ENCODE measurements at regions not wholly inside any gene's neighbourhood (a gene's known extent, or its start where the extent isn't known, plus 50 kb on each side); places are given as distances from the start of the nearest gene placed in this dataset.

DNA sequence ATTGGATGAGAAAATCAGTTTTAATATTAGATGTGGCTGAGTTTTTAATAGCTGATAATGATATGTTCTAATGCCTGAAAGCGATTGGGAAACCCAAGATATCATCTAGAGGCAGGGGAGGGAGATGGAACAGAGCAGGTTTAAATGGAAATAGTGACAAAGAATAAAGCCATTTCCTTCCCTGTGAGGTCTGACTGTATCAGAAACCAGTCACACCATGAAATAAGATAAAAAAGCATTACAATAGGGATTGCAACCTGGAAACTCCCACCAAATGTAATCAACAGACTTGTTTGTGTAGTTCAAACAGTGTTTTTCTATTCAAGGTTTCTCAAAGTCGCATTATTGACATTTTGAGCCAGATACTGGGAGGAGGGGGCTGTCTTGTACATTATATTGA lies 110.1 kb upstream of the SMIM23 start:
- H3K4me3 Mint-ChIP-seq, result no peak overlapping the region
- POLR2A ChIA-PET, result no interaction called here
- no peak for ATAC-seq (ENCODE audit: low read depth)
- H3K9me3 Mint-ChIP-seq, result no peaks in the 10 kb centered on the region
- H3K27ac Mint-ChIP-seq, result no peak overlapping the region
- no peaks in the 10 kb centered on the region for H3K36me3 Mint-ChIP-seq
- no peaks in the 10 kb centered on the region for H3K4me1 Mint-ChIP-seq
- DNase-seq, result no peak
- peaks cover 3% of the 10 kb centered on the region for H3K27me3 Mint-ChIP-seq

DNA sequence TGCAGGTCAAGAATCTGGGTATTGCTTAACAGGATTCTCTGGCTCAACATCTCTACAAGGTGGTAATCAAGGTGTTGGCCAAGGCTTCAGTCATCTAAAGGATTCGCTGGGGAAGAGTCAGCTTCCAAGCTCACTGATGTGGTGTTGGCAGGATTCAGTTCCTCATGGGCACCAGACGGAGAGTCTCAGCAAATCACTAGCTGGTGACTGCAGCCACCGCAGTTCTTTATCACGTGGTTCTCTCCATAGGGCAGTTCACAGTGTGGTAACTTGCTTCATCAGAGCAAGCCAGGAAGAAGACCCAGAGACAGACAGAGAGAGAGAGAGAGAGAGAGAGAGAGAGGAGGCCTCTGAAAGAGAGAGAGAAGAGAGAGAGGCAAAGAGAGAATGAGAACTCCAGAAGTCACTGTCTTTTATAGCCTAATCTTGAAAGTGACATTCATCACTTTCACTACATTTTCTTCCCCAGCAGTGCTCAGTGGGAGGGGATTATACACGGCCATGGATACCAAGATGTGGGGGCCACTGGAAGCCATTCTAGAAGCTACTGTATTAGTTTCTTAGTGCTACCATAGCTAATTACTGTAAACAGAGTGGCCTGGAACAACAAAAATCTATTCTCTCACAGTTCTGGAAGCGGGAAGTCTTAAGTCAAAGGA lies 109.2 kb upstream of the SMIM23 start:
- H3K4me1 Mint-ChIP-seq, result no peaks in the 10 kb centered on the region
- no peak for DNase-seq
- peaks cover 3% of the 10 kb centered on the region for H3K27me3 Mint-ChIP-seq
- no peaks in the 10 kb centered on the region for H3K9me3 Mint-ChIP-seq
- ATAC-seq (ENCODE audit: low read depth), result no peak
- no peaks in the 10 kb centered on the region for H3K36me3 Mint-ChIP-seq
- POLR2A ChIA-PET, result no interaction called here
- H3K27ac Mint-ChIP-seq, result no peak overlapping the region
- no peak overlapping the region for H3K4me3 Mint-ChIP-seq

- Mint-ChIP-seq H3K27me3 (peaks cover 13% of the 10 kb centered on the region), H3K4me1 (no peaks in the 10 kb centered on the region), H3K4me3 (no peak overlapping the region), H3K27ac (no peak overlapping the region), H3K36me3 (no peaks in the 10 kb centered on the region), H3K9me3 (no peaks in the 10 kb centered on the region)
- ATAC-seq (ENCODE audit: low read depth) (no peak), DNase-seq (no peak)
- POLR2A ChIA-PET, result interaction anchor here (0.7 kb wide), 1 partner anchor 1266 kb away, joined by 3 read pairs; no protein-coding TSS in a partner anchor
Observed at GRCh38 chr5:171678646-171679045, 107.0 kb upstream of the SMIM23 start.

DNA sequence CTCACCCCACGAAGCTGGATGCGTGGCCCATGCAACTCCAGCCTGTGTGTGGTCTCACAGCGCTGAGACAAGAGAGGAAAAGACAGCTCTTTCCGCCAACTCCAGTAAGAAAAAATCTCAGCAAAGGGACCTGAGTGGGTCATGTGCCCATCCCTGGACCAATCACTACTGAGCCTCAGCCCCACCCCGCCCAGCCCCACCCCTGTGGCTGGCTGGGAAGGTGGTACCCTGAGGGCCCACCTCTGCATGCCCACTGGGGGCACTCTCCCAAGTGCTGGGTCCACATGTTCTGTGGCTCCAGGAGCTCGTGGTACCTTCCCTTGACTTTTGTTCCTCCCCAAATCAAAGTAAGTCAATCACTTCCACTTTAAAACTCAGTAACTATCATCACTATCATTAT lies 105.1 kb upstream of the SMIM23 start:
- H3K4me3 Mint-ChIP-seq, result no peak overlapping the region
- H3K27me3 Mint-ChIP-seq, result peaks cover 13% of the 10 kb centered on the region
- H3K4me1 Mint-ChIP-seq, result no peaks in the 10 kb centered on the region
- no peaks in the 10 kb centered on the region for H3K36me3 Mint-ChIP-seq
- POLR2A ChIA-PET, result no interaction called here
- no peak for ATAC-seq (ENCODE audit: low read depth)
- no peaks in the 10 kb centered on the region for H3K9me3 Mint-ChIP-seq
- DNase-seq, result no peak
- H3K27ac Mint-ChIP-seq, result no peak overlapping the region

DNA sequence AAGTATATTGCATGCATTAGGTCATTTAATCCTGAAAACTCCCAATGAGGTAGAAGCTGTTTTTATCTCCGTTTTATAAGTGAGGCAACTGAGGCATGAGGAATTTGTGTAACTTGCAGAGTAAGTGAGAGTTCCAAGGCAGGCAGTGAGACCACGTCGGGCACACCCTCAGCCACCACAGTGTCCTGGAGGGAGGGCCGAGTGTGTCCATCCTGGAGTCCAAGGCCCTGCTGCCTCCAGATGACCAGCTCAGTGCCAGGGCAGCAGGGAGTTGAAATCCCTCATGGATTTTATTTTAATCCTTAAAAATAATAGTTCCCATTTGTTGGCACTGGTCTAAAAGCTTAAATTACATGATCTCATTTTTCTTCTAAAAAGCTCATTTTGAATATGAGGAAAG lies 104.6 kb upstream of the SMIM23 start:
- Mint-ChIP-seq H3K36me3 (no peaks in the 10 kb centered on the region), H3K9me3 (no peaks in the 10 kb centered on the region), H3K27ac (no peak overlapping the region), H3K4me3 (no peak overlapping the region), H3K27me3 (peaks cover 13% of the 10 kb centered on the region), H3K4me1 (no peaks in the 10 kb centered on the region)
- ATAC-seq (ENCODE audit: low read depth), result no peak
- DNase-seq, result no peak
- POLR2A ChIA-PET, result no interaction called here

GRCh38 chr5:171681677-171682076 lies 103.9 kb upstream of the SMIM23 start:
- no peak overlapping the region for H3K27ac Mint-ChIP-seq
- ATAC-seq (ENCODE audit: low read depth) (no peak), DNase-seq (no peak)
- H3K27me3 Mint-ChIP-seq, result peaks cover 13% of the 10 kb centered on the region
- H3K4me3 Mint-ChIP-seq, result no peak overlapping the region
- POLR2A ChIA-PET, result no interaction called here
- no peaks in the 10 kb centered on the region for H3K9me3 Mint-ChIP-seq
- H3K36me3 Mint-ChIP-seq, result no peaks in the 10 kb centered on the region
- H3K4me1 Mint-ChIP-seq, result no peaks in the 10 kb centered on the region

DNA sequence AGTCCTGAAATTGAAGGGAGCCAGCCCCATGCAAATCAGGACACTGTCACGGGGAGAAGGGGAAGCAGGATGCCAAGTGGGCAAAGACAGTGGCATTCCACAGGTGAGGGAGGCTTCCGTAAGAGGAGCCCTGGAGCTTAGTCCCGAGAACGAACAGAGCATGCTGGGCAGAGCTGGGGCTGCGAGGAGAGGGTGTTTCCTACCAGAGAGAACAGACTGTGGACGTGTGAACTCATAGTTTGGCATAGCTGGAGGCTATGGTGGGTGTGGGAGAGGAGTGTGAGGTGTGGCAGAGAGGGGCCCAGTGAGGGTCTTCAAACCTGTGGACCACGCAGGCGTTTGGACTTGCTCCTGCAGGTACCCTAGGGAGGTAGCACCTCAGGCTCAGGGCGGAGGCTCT lies 102.8 kb upstream of the SMIM23 start:
- H3K9me3 Mint-ChIP-seq, result no peaks in the 10 kb centered on the region
- DNase-seq, result no peak
- peaks cover 13% of the 10 kb centered on the region for H3K27me3 Mint-ChIP-seq
- no peaks in the 10 kb centered on the region for H3K36me3 Mint-ChIP-seq
- POLR2A ChIA-PET, result no interaction called here
- ATAC-seq (ENCODE audit: low read depth), result no peak
- H3K27ac Mint-ChIP-seq, result no peak overlapping the region
- H3K4me1 Mint-ChIP-seq, result no peaks in the 10 kb centered on the region
- no peak overlapping the region for H3K4me3 Mint-ChIP-seq

- ATAC-seq (ENCODE audit: low read depth), result no peak
- H3K4me1 Mint-ChIP-seq, result no peaks in the 10 kb centered on the region
- no peak overlapping the region for H3K27ac Mint-ChIP-seq
- no peaks in the 10 kb centered on the region for H3K36me3 Mint-ChIP-seq
- peaks cover 12% of the 10 kb centered on the region for H3K27me3 Mint-ChIP-seq
- DNase-seq, result no peak
- no peaks in the 10 kb centered on the region for H3K9me3 Mint-ChIP-seq
- POLR2A ChIA-PET, result no interaction called here
- no peak overlapping the region for H3K4me3 Mint-ChIP-seq
Observed at GRCh38 chr5:171684169-171684568, 101.4 kb upstream of the SMIM23 start.

DNA sequence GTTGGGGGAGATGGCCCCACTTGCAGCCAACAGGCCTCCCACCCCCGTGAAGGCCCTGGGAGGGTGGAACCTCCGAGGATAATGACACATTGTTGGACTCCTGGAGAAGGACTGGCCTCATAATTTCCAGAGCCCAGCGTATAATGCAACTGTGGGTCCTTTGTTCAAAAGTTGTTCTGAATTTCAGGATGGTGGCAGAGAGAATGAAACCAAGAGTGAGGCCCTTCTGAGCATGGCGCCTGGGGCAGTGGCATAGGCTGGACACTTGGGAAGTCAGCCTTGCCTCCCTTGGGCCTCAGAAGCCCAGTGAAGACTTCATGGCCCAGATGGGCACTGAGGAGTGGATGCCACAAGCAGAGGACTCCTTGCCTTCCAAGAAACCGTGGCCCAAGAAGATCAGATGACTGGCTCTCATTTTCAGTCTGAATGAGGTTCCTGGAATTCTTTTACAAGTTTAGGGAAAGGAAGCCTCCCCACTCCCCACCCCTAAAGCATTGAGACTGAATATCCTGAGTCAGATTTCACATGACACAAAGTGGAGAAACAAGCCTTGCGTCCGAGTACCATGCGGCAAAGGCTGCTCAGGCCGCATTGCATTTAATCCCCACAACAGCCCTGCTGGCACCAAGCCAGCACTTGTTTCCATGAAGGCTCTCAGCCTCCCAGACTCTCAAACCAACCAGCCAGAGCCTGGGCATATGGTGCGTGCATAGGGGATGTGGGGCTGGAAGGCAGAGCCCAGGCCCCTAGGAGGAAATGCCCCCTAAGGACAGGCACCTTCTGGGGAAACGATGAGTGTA lies 96.7 kb upstream of the SMIM23 start:
- no peak for ATAC-seq (ENCODE audit: low read depth)
- POLR2A ChIA-PET, result no interaction called here
- H3K27ac Mint-ChIP-seq, result no peak overlapping the region
- no peaks in the 10 kb centered on the region for H3K36me3 Mint-ChIP-seq
- H3K4me1 Mint-ChIP-seq, result no peaks in the 10 kb centered on the region
- DNase-seq, result no peak
- no peaks in the 10 kb centered on the region for H3K9me3 Mint-ChIP-seq
- no peak overlapping the region for H3K4me3 Mint-ChIP-seq
- no peaks in the 10 kb centered on the region for H3K27me3 Mint-ChIP-seq

GRCh38 chr5:171689853-171690417 lies 95.7 kb upstream of the SMIM23 start:
- Mint-ChIP-seq H3K4me1 (no peaks in the 10 kb centered on the region), H3K27me3 (no peaks in the 10 kb centered on the region), H3K4me3 (no peak overlapping the region), H3K27ac (no peak overlapping the region), H3K36me3 (no peaks in the 10 kb centered on the region), H3K9me3 (no peaks in the 10 kb centered on the region)
- POLR2A ChIA-PET, result no interaction called here
- DNase-seq (no peak), ATAC-seq (ENCODE audit: low read depth) (no peak)

GRCh38 chr5:171692107-171692506 lies 93.5 kb upstream of the SMIM23 start:
- Mint-ChIP-seq H3K4me1 (no peaks in the 10 kb centered on the region), H3K9me3 (no peaks in the 10 kb centered on the region), H3K27ac (no peak overlapping the region), H3K36me3 (no peaks in the 10 kb centered on the region), H3K4me3 (no peak overlapping the region), H3K27me3 (no peaks in the 10 kb centered on the region)
- ATAC-seq (ENCODE audit: low read depth) (no peak), DNase-seq (no peak)
- POLR2A ChIA-PET, result no interaction called here

DNA sequence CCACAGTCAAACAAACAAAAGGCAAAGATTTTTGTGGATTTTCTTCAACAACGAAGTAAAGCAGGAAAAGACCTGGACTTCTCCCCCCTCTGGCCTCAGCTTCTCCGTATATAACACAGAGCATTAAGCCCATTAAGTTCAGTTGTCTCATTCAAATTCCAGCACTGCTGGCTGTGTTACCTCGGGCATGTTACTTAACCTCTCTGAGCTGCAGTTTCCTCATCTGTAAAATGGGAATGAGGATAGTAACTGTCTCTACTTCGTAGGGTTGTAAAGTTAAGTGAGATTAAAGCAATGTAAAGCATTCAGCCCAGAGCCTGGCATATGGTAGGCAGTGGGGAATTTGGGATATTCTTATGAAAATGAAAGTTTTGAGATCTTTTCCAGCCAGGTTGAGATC lies 92.7 kb upstream of the SMIM23 start:
- Mint-ChIP-seq H3K4me3 (no peak overlapping the region), H3K9me3 (no peaks in the 10 kb centered on the region), H3K4me1 (no peaks in the 10 kb centered on the region), H3K36me3 (no peaks in the 10 kb centered on the region), H3K27me3 (no peaks in the 10 kb centered on the region), H3K27ac (no peak overlapping the region)
- DNase-seq (no peak), ATAC-seq (ENCODE audit: low read depth) (no peak)
- POLR2A ChIA-PET, result no interaction called here

- ATAC-seq (ENCODE audit: low read depth) (no peak), DNase-seq (no peak)
- no peak overlapping the region for H3K4me3 Mint-ChIP-seq
- H3K36me3 Mint-ChIP-seq, result no peaks in the 10 kb centered on the region
- no peaks in the 10 kb centered on the region for H3K4me1 Mint-ChIP-seq
- no peak overlapping the region for H3K27ac Mint-ChIP-seq
- POLR2A ChIA-PET, result no interaction called here
- no peaks in the 10 kb centered on the region for H3K9me3 Mint-ChIP-seq
- no peaks in the 10 kb centered on the region for H3K27me3 Mint-ChIP-seq
Observed at GRCh38 chr5:171693412-171693811, 92.2 kb upstream of the SMIM23 start.

GRCh38 chr5:171695804-171696203 lies 89.8 kb upstream of the SMIM23 start:
- no peaks in the 10 kb centered on the region for H3K9me3 Mint-ChIP-seq
- H3K4me1 Mint-ChIP-seq, result no peaks in the 10 kb centered on the region
- no peaks in the 10 kb centered on the region for H3K27me3 Mint-ChIP-seq
- no peaks in the 10 kb centered on the region for H3K36me3 Mint-ChIP-seq
- H3K4me3 Mint-ChIP-seq, result no peak overlapping the region
- H3K27ac Mint-ChIP-seq, result no peak overlapping the region
- DNase-seq (no peak), ATAC-seq (ENCODE audit: low read depth) (no peak)
- POLR2A ChIA-PET, result no interaction called here

All from activated naive CD8-positive, alpha-beta T cell treated with anti-CD3 and anti-CD28 coated beads, Interleukin-2, amount 10 ng/mL, durations not matched to agents 7 days and 5 days (primary cell).